Aorta (tissue), 5 donors: ENCODE measurements at regions not wholly inside any gene's neighbourhood (a gene's known extent, or its start where the extent isn't known, plus 50 kb on each side); places are given as distances from the start of the nearest gene placed in this dataset.

Experiments
- ATAC-seq: fragments of 200-7000 bp; cut with Tn5 transposase; one replicate; pipeline ENCODE4 v1.9.1; 2022; ENCODE audit warnings: moderate library complexity; ENCODE audit not compliant: low FRiP score
- DNase-seq, 2 donors: peaks; one replicate each; pipeline ENCODE4 v3.0.0-alpha.2; 2020
- H3K27ac ChIP-seq, 2 donors: one replicate each; pipeline ENCODE4 v1.5.1; 2013; ENCODE audit warnings: low read length in 2 of 2, mild to moderate bottlenecking in 2 of 2, moderate library complexity in 2 of 2, control low read depth in 1 of 2, inconsistent platforms in 1 of 2, low read depth in 1 of 2
- H3K27me3 ChIP-seq, 2 donors: one replicate each; pipeline ENCODE4 v1.6.1; 2013; ENCODE audit warnings: control low read depth in 1 of 2, low read length in 1 of 2, mild to moderate bottlenecking in 1 of 2, moderate library complexity in 1 of 2; ENCODE audit not compliant: insufficient read depth in 2 of 2, control insufficient read depth in 1 of 2
- H3K36me3 ChIP-seq, 2 donors: one replicate each; pipeline ENCODE4 v1.6.1; 2013; ENCODE audit warnings: control low read depth in 1 of 2, low read length in 1 of 2, mild to moderate bottlenecking in 1 of 2; ENCODE audit not compliant: insufficient read depth in 2 of 2, control insufficient read depth in 1 of 2
- H3K4me1 ChIP-seq, 2 donors: one replicate each; pipeline ENCODE4 v1.6.1; 2013; ENCODE audit warnings: low read length in 2 of 2, control low read depth in 1 of 2, mild to moderate bottlenecking in 1 of 2, moderate library complexity in 1 of 2; ENCODE audit not compliant: insufficient read depth in 2 of 2, control insufficient read depth in 1 of 2
- H3K4me3 ChIP-seq, 2 donors: one replicate each; pipeline ENCODE4 v1.5.1; 2013; ENCODE audit warnings: low read length in 2 of 2, control low read depth in 1 of 2, mild to moderate bottlenecking in 1 of 2
- H3K9me3 ChIP-seq: one replicate; pipeline ENCODE4 v1.6.1; 2013; ENCODE audit warnings: mild to moderate bottlenecking, low read length; ENCODE audit not compliant: control insufficient read depth
- WGBS, 2 donors: extraction: QIAGEN DNeasy Blood & Tissue Kit; methylation state at CpG; one replicate each; pipeline ENCODE4 v1.1.7; 2013; 5-methylcytosine and 5-hydroxymethylcytosine counted together
- intact Hi-C, 2 donors: fragments of 100-400 bp; cut with DNase I; formaldehyde crosslinking; loops; one replicate each; pipeline versions ENCODE4 v1.14.2 to v1.15.0; 2022
- donor health status: healthy with polysubstance abuse.
- donor health status: Bipolar disorder and iron deficiency.
- donor health status: DM: no; HTN: no; CAD: no.
- donor health status: DM: no; HTN: no; CAD: no.
- donor health status: DM: yes; HTN: yes; CAD: no.

GRCh38 chr12:126889501-126889900, 1377.5 kb upstream of the TMEM132C start:
- 74 to 77% methylated on average over 4 of the region's 4 CpGs for WGBS, 2 donors
- Histone ChIP-seq H3K9me3 (peaks cover 1% of the 10 kb centered on the region), H3K36me3 (no peaks in the 10 kb centered on the region), H3K27ac (no peak overlapping the region), H3K4me3 (no peak overlapping the region), H3K4me1 (no peaks in the 10 kb centered on the region), H3K27me3 (no peaks in the 10 kb centered on the region)
- intact Hi-C loops: no loop called here
- ATAC-seq (no peak), DNase-seq (no peak)

- 81 to 85% methylated on average over 2 of the region's 2 CpGs for WGBS, 2 donors
- H3K4me3 ChIP-seq: no peak overlapping the region
- intact Hi-C loops: no loop called here
- H3K4me1 ChIP-seq: no peaks in the 10 kb centered on the region
- H3K36me3 ChIP-seq: no peaks in the 10 kb centered on the region
- H3K9me3 ChIP-seq: peaks cover 1% of the 10 kb centered on the region
- ATAC-seq (no peak), DNase-seq (no peak)
- no peak overlapping the region for H3K27ac ChIP-seq
- no peaks in the 10 kb centered on the region for H3K27me3 ChIP-seq
These were observed 1376.9 kb upstream of the TMEM132C start for GRCh38 chr12:126890097-126890496.

- no peak for DNase-seq
- intact Hi-C loops: no loop called here
- H3K9me3 ChIP-seq: peaks cover 2% of the 10 kb centered on the region
- 93 to 97% methylated on average over 1 of the region's 1 CpG for WGBS, 2 donors
- H3K27me3 ChIP-seq: no peaks in the 10 kb centered on the region
- H3K4me3 ChIP-seq: no peak overlapping the region
- no peaks in the 10 kb centered on the region for H3K36me3 ChIP-seq
- no peaks in the 10 kb centered on the region for H3K4me1 ChIP-seq
- no peak for ATAC-seq
- no peak overlapping the region for H3K27ac ChIP-seq
These were observed 1375.2 kb upstream of the TMEM132C start for GRCh38 chr12:126891789-126892188.

GRCh38 chr12:126895951-126896913, 1370.7 kb upstream of the TMEM132C start:
- Histone ChIP-seq H3K4me3 (no peak overlapping the region), H3K27ac (no peak overlapping the region), H3K9me3 (peaks cover 2% of the 10 kb centered on the region), H3K4me1 (no peaks in the 10 kb centered on the region), H3K36me3 (no peaks in the 10 kb centered on the region), H3K27me3 (peaks cover 0 to 2% of the 10 kb centered on the region in 2 donors)
- no peak for DNase-seq
- WGBS, 2 donors: 76 to 78% methylated on average over 4 of the region's 4 CpGs
- intact Hi-C loops: no loop called here
- no peak for ATAC-seq

DNA sequence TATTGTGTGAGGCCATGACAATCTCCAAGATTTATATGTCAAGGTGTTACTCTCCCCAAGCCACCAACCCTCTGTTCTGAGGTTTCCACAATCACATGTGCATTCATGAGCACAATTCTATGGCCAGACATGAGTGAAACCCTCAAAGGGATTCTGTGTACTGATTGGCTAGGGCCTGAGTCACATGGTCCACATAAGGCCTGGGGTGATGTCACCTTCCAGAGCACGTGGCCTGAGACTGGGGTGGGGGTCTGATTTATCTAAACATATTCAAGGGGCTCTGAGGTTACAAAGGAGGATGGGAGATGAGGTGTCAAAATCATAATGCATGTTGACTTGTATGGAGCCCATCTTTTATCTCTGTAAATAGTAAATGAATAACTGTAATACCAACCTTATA, 1369.9 kb upstream of the TMEM132C start:
- 32 to 38% methylated on average over 1 of the region's 1 CpG for WGBS, 2 donors
- H3K4me3 ChIP-seq: no peak overlapping the region
- DNase-seq: no peak
- H3K9me3 ChIP-seq: peaks cover 2% of the 10 kb centered on the region
- no peak for ATAC-seq
- no peak overlapping the region for H3K27ac ChIP-seq
- intact Hi-C loops: no loop called here
- H3K36me3 ChIP-seq: no peaks in the 10 kb centered on the region
- peaks cover 0 to 2% of the 10 kb centered on the region in 2 donors for H3K27me3 ChIP-seq
- no peaks in the 10 kb centered on the region for H3K4me1 ChIP-seq

DNA sequence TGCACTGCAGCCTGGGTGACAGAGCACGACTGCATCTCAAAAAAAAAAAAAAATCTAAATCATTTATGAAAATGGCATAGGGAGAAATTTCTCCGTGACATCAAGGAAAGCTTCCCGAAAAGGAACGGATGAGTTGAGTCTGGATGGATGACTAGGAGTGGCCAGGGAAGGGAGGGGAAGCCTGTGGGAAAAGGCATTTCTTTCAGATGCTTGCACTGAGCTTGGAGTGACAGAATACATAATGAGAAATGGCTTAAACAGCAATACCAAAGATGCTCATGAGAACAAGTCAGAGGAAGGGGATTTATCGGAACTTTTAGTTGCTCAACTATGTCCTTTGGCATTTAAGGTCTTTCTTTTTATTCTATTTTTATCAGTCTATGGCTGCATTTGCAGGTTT, 1369.2 kb upstream of the TMEM132C start:
- peaks cover 0 to 2% of the 10 kb centered on the region in 2 donors for H3K27me3 ChIP-seq
- peaks cover 2% of the 10 kb centered on the region for H3K9me3 ChIP-seq
- no peak overlapping the region for H3K4me3 ChIP-seq
- WGBS, 2 donors: 67 to 72% methylated on average over 5 of the region's 5 CpGs
- no peaks in the 10 kb centered on the region for H3K4me1 ChIP-seq
- no peak for DNase-seq
- H3K27ac ChIP-seq: no peak overlapping the region
- intact Hi-C loops: no loop called here
- H3K36me3 ChIP-seq: no peaks in the 10 kb centered on the region
- ATAC-seq: no peak

GRCh38 chr12:126898562-126898961, 1368.4 kb upstream of the TMEM132C start:
- ATAC-seq (no peak), DNase-seq (no peak)
- H3K27ac ChIP-seq: no peak overlapping the region
- WGBS, 2 donors: 77 to 80% methylated on average over 4 of the region's 4 CpGs
- peaks cover 1% of the 10 kb centered on the region for H3K9me3 ChIP-seq
- H3K4me1 ChIP-seq: no peaks in the 10 kb centered on the region
- H3K36me3 ChIP-seq: no peaks in the 10 kb centered on the region
- intact Hi-C loops: no loop called here
- H3K4me3 ChIP-seq: no peak overlapping the region
- H3K27me3 ChIP-seq: peaks cover 0 to 2% of the 10 kb centered on the region in 2 donors

- no peak overlapping the region for H3K27ac ChIP-seq
- 68 to 70% methylated on average over 31 of the region's 31 CpGs for WGBS, 2 donors
- H3K4me3 ChIP-seq: no peak overlapping the region
- H3K36me3 ChIP-seq: no peaks in the 10 kb centered on the region
- H3K9me3 ChIP-seq: peaks cover 1% of the 10 kb centered on the region
- intact Hi-C loops: no loop called here
- H3K4me1 ChIP-seq: no peaks in the 10 kb centered on the region
- H3K27me3 ChIP-seq: peaks cover 0 to 2% of the 10 kb centered on the region in 2 donors
- DNase-seq (no peak), ATAC-seq (no peak)
These were observed 1366.8 kb upstream of the TMEM132C start for GRCh38 chr12:126899926-126900792.
